Fibroblast of lung (primary cell): ENCODE measurements at regions not wholly inside any gene's neighbourhood (a gene's known extent, or its start where the extent isn't known, plus 50 kb on each side); places are given as distances from the start of the nearest gene placed in this dataset.
A peak's percentile ranks its signal among the peaks of the same experiment; 100 is the strongest.

Experiments
- DNase-seq, 2 donors: peaks; one replicate each; pipeline versions ENCODE4 v3.0.0 to v3.0.0-alpha.2; 2010; ENCODE audit warnings: low read depth in 2 of 2
- H2AFZ ChIP-seq: 2 replicates; pipeline ENCODE4 v1.5.1; 2012; ENCODE audit warnings: low read length, control low read depth, inconsistent platforms
- H3K27ac ChIP-seq: 2 replicates; pipeline ENCODE4 v1.5.1; 2011; ENCODE audit warnings: low read length, control low read depth; ENCODE audit not compliant: insufficient read depth
- H3K27me3 ChIP-seq: 2 replicates; pipeline ENCODE4 v1.5.1; 2011; ENCODE audit warnings: mild to moderate bottlenecking, low read length; ENCODE audit not compliant: control insufficient read depth, insufficient read depth
- H3K36me3 ChIP-seq: 2 replicates; pipeline ENCODE4 v1.5.1; 2011; ENCODE audit warnings: low read length; ENCODE audit not compliant: control insufficient read depth, insufficient read depth
- H3K4me1 ChIP-seq: 2 replicates; pipeline ENCODE4 v1.5.1; 2011; ENCODE audit warnings: low read length; ENCODE audit not compliant: control insufficient read depth, insufficient read depth; ENCODE audit errors: extremely low read depth
- H3K4me2 ChIP-seq: 2 replicates; pipeline ENCODE4 v1.5.1; 2011; ENCODE audit warnings: low read length, control low read depth; ENCODE audit not compliant: insufficient read depth; ENCODE audit errors: extremely low read depth
- H3K4me3 ChIP-seq, 4 experiments: fragments of 200-600 bp in 1 of 4; sonication (generic) in 1 of 4; replicated peaks in 1 of 4; 2 replicates each; pipeline ENCODE4 v1.5.1; 2011 to 2016; ENCODE audit warnings: low read length in 4 of 4, low read depth in 3 of 4, mild to moderate bottlenecking in 3 of 4, control low read depth in 2 of 4, inconsistent platforms in 1 of 4, mixed read lengths in 1 of 4; ENCODE audit not compliant: insufficient read depth in 1 of 4; ENCODE audit errors: control extremely low read depth in 1 of 4
- H3K79me2 ChIP-seq: 2 replicates; pipeline ENCODE4 v1.5.1; 2012; ENCODE audit warnings: mild to moderate bottlenecking, low read length, inconsistent platforms; ENCODE audit not compliant: control insufficient read depth, insufficient read depth
- H3K9ac ChIP-seq: 2 replicates; pipeline ENCODE4 v1.5.1; 2011; ENCODE audit warnings: mild to moderate bottlenecking, low read length, control low read depth; ENCODE audit not compliant: insufficient read depth
- H3K9me3 ChIP-seq: 2 replicates; pipeline ENCODE4 v1.5.1; 2012; ENCODE audit warnings: low read depth, low read length; ENCODE audit not compliant: control insufficient read depth, insufficient read depth
- H4K20me1 ChIP-seq: 2 replicates; pipeline ENCODE4 v1.5.1; 2011; ENCODE audit warnings: low read length; ENCODE audit not compliant: control insufficient read depth, insufficient read depth; ENCODE audit errors: extremely low read depth
- EZH2 ChIP-seq: IDR thresholded peaks from 2 replicates; pipeline ENCODE4 v1.5.1; 2012; ENCODE audit warnings: low read length, control low read depth, mild to moderate bottlenecking; ENCODE audit errors: missing control alignments
- TF ChIP-seq, protein P1 (sequence below), 2 donors: IDR thresholded peaks in 1 of 2; conservative IDR thresholded peaks in 1 of 2; 1 replicate in 1 of 2; 2 replicates in 1 of 2; pipeline ENCODE4 v1.5.1; 2011 to 2012; ENCODE audit warnings: low read length in 2 of 2, control low read depth in 1 of 2, inconsistent platforms in 1 of 2, low read depth in 1 of 2, mild to moderate bottlenecking in 1 of 2

DNA sequence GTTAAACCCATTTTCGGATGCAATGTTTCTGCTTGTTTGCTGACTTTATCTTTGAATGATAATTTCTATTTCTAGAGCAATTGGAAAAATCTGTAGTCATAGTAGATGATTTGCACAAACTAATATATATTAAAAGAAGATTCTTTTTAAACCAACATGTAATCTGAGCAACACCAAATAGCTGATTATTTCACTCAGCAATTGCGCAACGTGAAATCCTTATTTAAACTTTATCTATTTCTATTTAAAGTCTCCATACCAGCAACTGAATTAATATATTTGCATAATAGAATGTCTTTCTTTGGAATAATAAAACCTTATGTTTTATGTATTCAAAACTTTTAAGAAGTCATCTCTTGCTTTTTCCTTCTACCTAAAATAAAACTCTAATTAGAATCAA, 1132.4 kb downstream of the FLRT2 start:
- H3K4me3 ChIP-seq = no peak overlapping the region
- no peaks in the 10 kb centered on the region for H3K4me1 ChIP-seq
- no peak overlapping the region for H3K4me2 ChIP-seq
- H4K20me1 ChIP-seq = no peaks in the 10 kb centered on the region
- no peaks in the 10 kb centered on the region for H3K36me3 ChIP-seq
- DNase-seq = peak in 1 of 2 donors; percentile 6
- H3K27me3 ChIP-seq = no peaks in the 10 kb centered on the region
- H3K27ac ChIP-seq = no peak overlapping the region
- H3K9ac ChIP-seq = no peak overlapping the region
- H3K79me2 ChIP-seq = no peaks in the 10 kb centered on the region
- no peaks in the 10 kb centered on the region for H3K9me3 ChIP-seq
- TF ChIP-seq, protein P1, sequence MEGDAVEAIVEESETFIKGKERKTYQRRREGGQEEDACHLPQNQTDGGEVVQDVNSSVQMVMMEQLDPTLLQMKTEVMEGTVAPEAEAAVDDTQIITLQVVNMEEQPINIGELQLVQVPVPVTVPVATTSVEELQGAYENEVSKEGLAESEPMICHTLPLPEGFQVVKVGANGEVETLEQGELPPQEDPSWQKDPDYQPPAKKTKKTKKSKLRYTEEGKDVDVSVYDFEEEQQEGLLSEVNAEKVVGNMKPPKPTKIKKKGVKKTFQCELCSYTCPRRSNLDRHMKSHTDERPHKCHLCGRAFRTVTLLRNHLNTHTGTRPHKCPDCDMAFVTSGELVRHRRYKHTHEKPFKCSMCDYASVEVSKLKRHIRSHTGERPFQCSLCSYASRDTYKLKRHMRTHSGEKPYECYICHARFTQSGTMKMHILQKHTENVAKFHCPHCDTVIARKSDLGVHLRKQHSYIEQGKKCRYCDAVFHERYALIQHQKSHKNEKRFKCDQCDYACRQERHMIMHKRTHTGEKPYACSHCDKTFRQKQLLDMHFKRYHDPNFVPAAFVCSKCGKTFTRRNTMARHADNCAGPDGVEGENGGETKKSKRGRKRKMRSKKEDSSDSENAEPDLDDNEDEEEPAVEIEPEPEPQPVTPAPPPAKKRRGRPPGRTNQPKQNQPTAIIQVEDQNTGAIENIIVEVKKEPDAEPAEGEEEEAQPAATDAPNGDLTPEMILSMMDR (conservative IDR thresholded peaks at IDR 0.05 in 1 of 2, IDR thresholded peaks at IDR 0.05 in 1 of 2; ENCODE audit: low read depth in 1 of 2, low read length in 2 of 2) = no peak
- no peak for TF ChIP-seq EZH2
- H2AFZ ChIP-seq = no peak overlapping the region

DNA sequence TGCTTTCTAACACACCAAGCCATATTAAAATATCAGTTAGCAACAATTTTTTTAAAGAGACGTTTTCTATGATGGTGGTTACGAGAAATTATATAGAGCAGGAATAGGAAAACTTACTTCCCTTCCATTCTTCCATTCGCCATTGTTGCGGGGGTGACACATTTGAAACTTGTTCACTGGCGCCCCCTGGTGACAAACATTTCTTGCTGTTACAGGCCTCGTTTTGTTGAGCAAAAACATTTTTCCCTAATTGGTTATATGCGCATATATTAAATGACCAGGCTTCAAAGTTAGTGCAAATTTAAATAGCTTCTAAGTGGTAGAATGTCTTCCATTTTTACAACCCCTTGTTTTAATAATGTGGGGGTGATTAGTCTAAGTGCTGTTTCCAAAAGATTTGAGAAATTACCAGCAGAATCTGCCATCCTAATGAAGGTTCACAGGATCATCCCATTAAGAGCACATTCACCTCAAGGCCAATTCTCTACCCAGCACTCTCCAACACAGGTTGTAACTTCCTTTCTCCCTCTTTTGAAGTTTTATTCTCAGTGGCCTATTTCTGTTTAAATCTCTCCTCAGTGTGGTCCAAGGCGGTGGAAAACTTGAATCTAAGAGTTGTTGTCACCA, 1124.7 kb downstream of the FLRT2 start:
- TF ChIP-seq, protein P1 (conservative IDR thresholded peaks at IDR 0.05 in 1 of 2, IDR thresholded peaks at IDR 0.05 in 1 of 2; ENCODE audit: low read depth in 1 of 2, low read length in 2 of 2) = peak; percentile 1 to 53
- no peak for TF ChIP-seq EZH2
- Histone ChIP-seq H2AFZ (no peak overlapping the region), H3K4me2 (no peak overlapping the region)

DNA sequence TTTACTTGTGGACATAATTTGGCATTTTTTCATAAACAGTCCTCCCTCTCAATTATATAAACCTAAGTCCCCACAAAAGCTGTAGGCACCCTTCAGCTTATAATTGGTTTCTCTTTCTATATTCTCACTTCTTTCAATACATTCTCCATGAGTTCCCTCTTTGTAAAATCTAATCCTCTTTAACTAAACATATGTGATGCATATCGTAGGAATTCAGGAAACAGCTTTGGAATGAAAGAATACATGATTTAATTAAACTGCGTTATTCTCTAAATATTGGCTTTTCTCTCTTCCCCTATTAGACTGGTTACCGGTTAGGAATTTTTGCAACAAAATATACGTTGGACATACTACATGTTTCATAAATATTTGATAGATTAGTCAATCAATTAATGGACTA, 1122.6 kb downstream of the FLRT2 start:
- Histone ChIP-seq H3K27ac (no peak overlapping the region), H3K4me3 (no peak overlapping the region), H3K27me3 (no peaks in the 10 kb centered on the region), H3K4me1 (no peaks in the 10 kb centered on the region), H3K36me3 (no peaks in the 10 kb centered on the region), H4K20me1 (no peaks in the 10 kb centered on the region), H3K9ac (no peak overlapping the region), H3K9me3 (no peaks in the 10 kb centered on the region), H3K4me2 (no peak overlapping the region), H3K79me2 (no peaks in the 10 kb centered on the region), H2AFZ (no peak overlapping the region)
- TF ChIP-seq EZH2 = no peak
- TF ChIP-seq, protein P1 (conservative IDR thresholded peaks at IDR 0.05 in 1 of 2, IDR thresholded peaks at IDR 0.05 in 1 of 2; ENCODE audit: low read depth in 1 of 2, low read length in 2 of 2) = no peak
- no peak for DNase-seq

More for the DNA sequence above, 1124.7 kb downstream of the FLRT2 start:
- no peaks in the 10 kb centered on the region for H3K79me2 ChIP-seq
- H3K9ac ChIP-seq = no peak overlapping the region
- peak; percentile 3 to 47 for DNase-seq
- no peaks in the 10 kb centered on the region for H3K9me3 ChIP-seq
- no peaks in the 10 kb centered on the region for H3K27me3 ChIP-seq
- H3K27ac ChIP-seq = no peak overlapping the region
- no peaks in the 10 kb centered on the region for H3K4me1 ChIP-seq
- H3K4me3 ChIP-seq = no peak overlapping the region
- H4K20me1 ChIP-seq = no peaks in the 10 kb centered on the region
- no peaks in the 10 kb centered on the region for H3K36me3 ChIP-seq
